Caco-2 (cell line): ENCODE measurements at regions not wholly inside any gene's neighbourhood (a gene's known extent, or its start where the extent isn't known, plus 50 kb on each side); places are given as distances from the start of the nearest gene placed in this dataset.
"Not testable (repeated sequence)": the region's sequence is repeated elsewhere in the genome, so short reads cannot be mapped to it uniquely, and the experiment has no call there.

ENCODE experiments used
- BruUV-seq: library from RNA; stranded (reverse); fragments of 400-500 nt; replicated peaks from 2 replicates; lab custom pipeline; 2021; lab: Mats Ljungman, UMichigan
- CTCF ChIA-PET: fragments of 300-600 bp; sonication (Branson Sonifier 250); formaldehyde crosslinking; loops from one replicate; lab custom pipeline; 2022; ENCODE audit warnings: antibody characterized with exemption; lab: Charles Lee
- POLR2A ChIA-PET: fragments of 300-600 bp; sonication (Branson Sonifier 250); formaldehyde crosslinking; loops from one replicate; lab custom pipeline; 2022; ENCODE audit warnings: antibody characterized with exemption; lab: Charles Lee
- DNase-seq, 2 experiments: peaks; one replicate each; pipeline versions ENCODE4 v3.0.0 to v3.0.0-alpha.2; 2020 to 2022
- H3K27me3 ChIP-seq: replicated peaks from 2 replicates; pipeline ENCODE4 v1.6.0; 2011; ENCODE audit warnings: low read length; ENCODE audit not compliant: control insufficient read depth, insufficient read depth
- H3K36me3 ChIP-seq: 2 replicates; pipeline ENCODE4 v1.5.1; 2011; ENCODE audit warnings: low read length; ENCODE audit not compliant: control insufficient read depth, insufficient read depth
- H3K4me1 ChIP-seq: fragments of 250-450 bp; sonication (Bioruptor Pico); 2 replicates; pipeline ENCODE4 v1.5.1; 2020; ENCODE audit warnings: mild to moderate bottlenecking
- H3K4me3 ChIP-seq: 2 replicates; pipeline ENCODE4 v1.5.1; 2011; ENCODE audit warnings: low read depth, mild to moderate bottlenecking, control low read depth, low read length
- H3K9me3 ChIP-seq: fragments of 250-450 bp; sonication (Bioruptor Pico); 2 replicates; pipeline ENCODE4 v1.5.1; 2020; ENCODE audit warnings: mild to moderate bottlenecking, moderate library complexity
- H3K27ac Mint-ChIP-seq: one replicate; pipeline ENCODE4 v1.8.0; 2022; ENCODE audit warnings: mixed read lengths; ENCODE audit not compliant: unreplicated experiment
- H3K27me3 Mint-ChIP-seq: one replicate; pipeline ENCODE4 v1.8.0; 2022; ENCODE audit warnings: mixed read lengths; ENCODE audit not compliant: insufficient read depth, unreplicated experiment
- H3K36me3 Mint-ChIP-seq: one replicate; pipeline ENCODE4 v1.8.0; 2022; ENCODE audit warnings: mild to moderate bottlenecking, mixed read lengths; ENCODE audit not compliant: insufficient read depth, unreplicated experiment
- H3K4me1 Mint-ChIP-seq: one replicate; pipeline ENCODE4 v1.8.0; 2022; ENCODE audit warnings: low read depth, mixed read lengths; ENCODE audit not compliant: unreplicated experiment
- H3K4me3 Mint-ChIP-seq: one replicate; pipeline ENCODE4 v1.8.0; 2022; ENCODE audit warnings: mild to moderate bottlenecking, moderate library complexity, mixed read lengths; ENCODE audit not compliant: unreplicated experiment
- H3K9me3 Mint-ChIP-seq: one replicate; pipeline ENCODE4 v1.8.0; 2022; ENCODE audit warnings: mixed read lengths; ENCODE audit not compliant: unreplicated experiment
- intact Hi-C: fragments of 100-400 bp; cut with micrococcal nuclease; formaldehyde crosslinking; loops from one replicate; pipeline ENCODE4 v1.10.0; 2022; ENCODE audit not compliant: unreplicated experiment
- TF ChIP-seq, protein P1 (sequence below), 2 experiments: fragments of 200-600 bp in 1 of 2; IDR thresholded peaks; 1 replicate in 1 of 2; 2 replicates in 1 of 2; pipeline versions ENCODE4 v1.5.1 to v1.8.0; 2011 to 2022; ENCODE audit warnings: antibody characterized with exemption in 1 of 2, control low read depth in 1 of 2, inconsistent platforms in 1 of 2, low read depth in 1 of 2, low read length in 1 of 2, mild to moderate bottlenecking in 1 of 2, moderate library complexity in 1 of 2; ENCODE audit not compliant: insufficient read depth in 1 of 2, severe bottlenecking in 1 of 2, unreplicated experiment in 1 of 2

- peaks cover 3% of the 10 kb centered on the region for H3K27me3 Mint-ChIP-seq
- no peak overlapping the region for H3K4me3 Mint-ChIP-seq
- Histone ChIP-seq H3K4me3 (no peak overlapping the region), H3K4me1 (no peaks in the 10 kb centered on the region), H3K36me3 (no peaks in the 10 kb centered on the region), H3K9me3 (no peaks in the 10 kb centered on the region), H3K27me3 (no peaks in the 10 kb centered on the region)
- POLR2A ChIA-PET, result no interaction called here
- no peaks in the 10 kb centered on the region for H3K4me1 Mint-ChIP-seq
- no peak overlapping the region for H3K27ac Mint-ChIP-seq
- TF ChIP-seq, protein P1, sequence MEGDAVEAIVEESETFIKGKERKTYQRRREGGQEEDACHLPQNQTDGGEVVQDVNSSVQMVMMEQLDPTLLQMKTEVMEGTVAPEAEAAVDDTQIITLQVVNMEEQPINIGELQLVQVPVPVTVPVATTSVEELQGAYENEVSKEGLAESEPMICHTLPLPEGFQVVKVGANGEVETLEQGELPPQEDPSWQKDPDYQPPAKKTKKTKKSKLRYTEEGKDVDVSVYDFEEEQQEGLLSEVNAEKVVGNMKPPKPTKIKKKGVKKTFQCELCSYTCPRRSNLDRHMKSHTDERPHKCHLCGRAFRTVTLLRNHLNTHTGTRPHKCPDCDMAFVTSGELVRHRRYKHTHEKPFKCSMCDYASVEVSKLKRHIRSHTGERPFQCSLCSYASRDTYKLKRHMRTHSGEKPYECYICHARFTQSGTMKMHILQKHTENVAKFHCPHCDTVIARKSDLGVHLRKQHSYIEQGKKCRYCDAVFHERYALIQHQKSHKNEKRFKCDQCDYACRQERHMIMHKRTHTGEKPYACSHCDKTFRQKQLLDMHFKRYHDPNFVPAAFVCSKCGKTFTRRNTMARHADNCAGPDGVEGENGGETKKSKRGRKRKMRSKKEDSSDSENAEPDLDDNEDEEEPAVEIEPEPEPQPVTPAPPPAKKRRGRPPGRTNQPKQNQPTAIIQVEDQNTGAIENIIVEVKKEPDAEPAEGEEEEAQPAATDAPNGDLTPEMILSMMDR (IDR thresholded peaks at IDR 0.05; ENCODE audit: insufficient read depth in 1 of 2, low read depth in 1 of 2, low read length in 1 of 2, severe bottlenecking in 1 of 2, unreplicated experiment in 1 of 2), result no peak
- no peaks in the 10 kb centered on the region for H3K9me3 Mint-ChIP-seq
- no TSS peak for BruUV-seq
- CTCF ChIA-PET, result no interaction called here
- DNase-seq, result no peak
- intact Hi-C loops, result no loop called here
- H3K36me3 Mint-ChIP-seq, result no peaks in the 10 kb centered on the region
Observed at GRCh38 chr2:84057917-84058560, 401.0 kb downstream of the SUCLG1 start.

- no TSS peak for BruUV-seq
- no peak overlapping the region for H3K27ac Mint-ChIP-seq
- CTCF ChIA-PET, result no interaction called here
Observed at GRCh38 chr2:84055816-84056215, 403.3 kb downstream of the SUCLG1 start.

GRCh38 chr2:84054577-84054976 is 404.5 kb downstream of the SUCLG1 start:
- H3K27ac Mint-ChIP-seq, H3K27me3 Mint-ChIP-seq, H3K36me3 Mint-ChIP-seq, H3K4me3 Mint-ChIP-seq, H3K9me3 Mint-ChIP-seq, DNase-seq, H3K4me1 ChIP-seq, BruUV-seq, H3K9me3 ChIP-seq, intact Hi-C loops, H3K36me3 ChIP-seq, POLR2A ChIA-PET, H3K4me1 Mint-ChIP-seq, H3K27me3 ChIP-seq, H3K4me3 ChIP-seq, CTCF ChIA-PET: not testable (repeated sequence)

More at GRCh38 chr2:84055816-84056215, 403.3 kb downstream of the SUCLG1 start:
- no peaks in the 10 kb centered on the region for H3K9me3 Mint-ChIP-seq
- H3K36me3 Mint-ChIP-seq, result no peaks in the 10 kb centered on the region
- Histone ChIP-seq H3K4me1 (no peaks in the 10 kb centered on the region), H3K4me3 (no peak overlapping the region), H3K27me3 (no peaks in the 10 kb centered on the region), H3K9me3 (no peaks in the 10 kb centered on the region), H3K36me3 (no peaks in the 10 kb centered on the region)
- intact Hi-C loops, result no loop called here
- H3K4me1 Mint-ChIP-seq, result no peaks in the 10 kb centered on the region
- H3K27me3 Mint-ChIP-seq, result no peaks in the 10 kb centered on the region
- DNase-seq, result no peak
- TF ChIP-seq, protein P1 (IDR thresholded peaks at IDR 0.05; ENCODE audit: insufficient read depth in 1 of 2, low read depth in 1 of 2, low read length in 1 of 2, severe bottlenecking in 1 of 2, unreplicated experiment in 1 of 2), result no peak
- no peak overlapping the region for H3K4me3 Mint-ChIP-seq
- POLR2A ChIA-PET, result interaction anchor here (0.7 kb wide), 1 partner anchor 23 kb away, joined by 3 read pairs; no protein-coding TSS in a partner anchor
